Tibial nerve (tissue), 4 donors: ENCODE measurements at regions not wholly inside any gene's neighbourhood (a gene's known extent, or its start where the extent isn't known, plus 50 kb on each side); places are given as distances from the start of the nearest gene placed in this dataset.

Source experiments
- DNase-seq, 2 donors: peaks; one replicate each; pipeline ENCODE4 v3.0.0-alpha.2; 2019; ENCODE audit warnings: low spot score in 2 of 2
- H3K27ac ChIP-seq, 4 donors: fragments of 200-600 bp; sonication (generic) in 3 of 4; one replicate each; pipeline ENCODE4 v1.5.1; 2017 to 2019; ENCODE audit warnings: mild to moderate bottlenecking in 1 of 4
- H3K27me3 ChIP-seq, 2 donors: fragments of 200-600 bp; sonication (generic) in 1 of 2; one replicate each; pipeline versions ENCODE4 v1.5.1 to v1.6.0; 2017 to 2019
- H3K36me3 ChIP-seq, 3 donors: fragments of 200-600 bp; sonication (generic); one replicate each; pipeline ENCODE4 v1.5.1; 2018 to 2019
- H3K4me1 ChIP-seq, 4 donors: fragments of 200-600 bp; sonication (generic) in 3 of 4; one replicate each; pipeline ENCODE4 v1.5.1; 2017 to 2019
- H3K4me3 ChIP-seq, 4 donors: fragments of 200-600 bp; sonication (generic) in 3 of 4; one replicate each; pipeline ENCODE4 v1.5.1; 2017 to 2019; ENCODE audit warnings: mild to moderate bottlenecking in 1 of 4, moderate library complexity in 1 of 4
- H3K9me3 ChIP-seq, 4 donors: fragments of 200-600 bp; sonication (generic) in 3 of 4; one replicate each; pipeline ENCODE4 v1.5.1; 2017 to 2019
- EP300 ChIP-seq, 2 donors: sonication (generic); formaldehyde crosslinking; IDR thresholded peaks; one replicate each; pipeline ENCODE4 v1.6.1; 2017; ENCODE audit warnings: antibody characterized with exemption in 2 of 2, mild to moderate bottlenecking in 1 of 2
- POLR2A ChIP-seq, 2 donors: fragments of 450-650 bp; IDR thresholded peaks; one replicate each; pipeline ENCODE4 v1.6.1; 2017; ENCODE audit warnings: antibody characterized with exemption in 2 of 2, mild to moderate bottlenecking in 2 of 2, moderate library complexity in 2 of 2
- WGBS, 2 donors: methylation state at CpG; one replicate each; pipeline ENCODE4 v1.1.5; 2018; 5-methylcytosine and 5-hydroxymethylcytosine counted together
- TF ChIP-seq, protein P1 (sequence below), 5 experiments: fragments of 200-600 bp in 3 of 5; fragments of 450-650 bp in 2 of 5; sonication (generic) in 3 of 5; IDR thresholded peaks; one replicate each; pipeline ENCODE4 v1.5.1; 2016 to 2019; ENCODE audit warnings: antibody characterized with exemption in 5 of 5, mild to moderate bottlenecking in 3 of 5, moderate library complexity in 2 of 5

DNA sequence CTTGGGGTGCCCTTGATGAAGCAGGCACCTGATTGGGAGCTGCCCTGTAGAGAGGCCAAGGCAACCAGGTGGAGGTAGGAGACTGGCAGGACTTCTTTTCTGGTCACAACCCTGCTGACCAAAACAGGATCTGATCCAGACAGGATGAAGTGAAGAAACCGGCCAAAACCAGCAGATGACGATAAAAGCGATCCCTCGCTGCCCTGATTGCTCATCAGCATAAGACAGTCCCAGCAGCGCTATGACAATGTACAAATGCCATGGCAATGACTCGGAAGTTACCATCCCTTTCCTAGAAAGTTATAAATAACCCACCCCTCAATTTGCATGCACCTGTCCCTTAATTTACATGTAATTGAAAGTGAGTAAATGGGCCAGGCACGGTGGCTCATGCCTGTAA is 88.4 kb upstream of the PDE10A start:
- Histone ChIP-seq H3K27me3 (no peaks in the 10 kb centered on the region), H3K27ac (no peak overlapping the region), H3K36me3 (no peaks in the 10 kb centered on the region), H3K4me1 (no peaks in the 10 kb centered on the region), H3K4me3 (no peak overlapping the region), H3K9me3 (no peaks in the 10 kb centered on the region)
- 78 to 94% methylated on average over 7 of the region's 7 CpGs for WGBS, 2 donors
- DNase-seq = no peak
- TF ChIP-seq, protein P1, sequence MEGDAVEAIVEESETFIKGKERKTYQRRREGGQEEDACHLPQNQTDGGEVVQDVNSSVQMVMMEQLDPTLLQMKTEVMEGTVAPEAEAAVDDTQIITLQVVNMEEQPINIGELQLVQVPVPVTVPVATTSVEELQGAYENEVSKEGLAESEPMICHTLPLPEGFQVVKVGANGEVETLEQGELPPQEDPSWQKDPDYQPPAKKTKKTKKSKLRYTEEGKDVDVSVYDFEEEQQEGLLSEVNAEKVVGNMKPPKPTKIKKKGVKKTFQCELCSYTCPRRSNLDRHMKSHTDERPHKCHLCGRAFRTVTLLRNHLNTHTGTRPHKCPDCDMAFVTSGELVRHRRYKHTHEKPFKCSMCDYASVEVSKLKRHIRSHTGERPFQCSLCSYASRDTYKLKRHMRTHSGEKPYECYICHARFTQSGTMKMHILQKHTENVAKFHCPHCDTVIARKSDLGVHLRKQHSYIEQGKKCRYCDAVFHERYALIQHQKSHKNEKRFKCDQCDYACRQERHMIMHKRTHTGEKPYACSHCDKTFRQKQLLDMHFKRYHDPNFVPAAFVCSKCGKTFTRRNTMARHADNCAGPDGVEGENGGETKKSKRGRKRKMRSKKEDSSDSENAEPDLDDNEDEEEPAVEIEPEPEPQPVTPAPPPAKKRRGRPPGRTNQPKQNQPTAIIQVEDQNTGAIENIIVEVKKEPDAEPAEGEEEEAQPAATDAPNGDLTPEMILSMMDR (IDR thresholded peaks at IDR 0.05) = no peak
- TF ChIP-seq EP300 (IDR thresholded peaks at IDR 0.05) = no peak

DNA sequence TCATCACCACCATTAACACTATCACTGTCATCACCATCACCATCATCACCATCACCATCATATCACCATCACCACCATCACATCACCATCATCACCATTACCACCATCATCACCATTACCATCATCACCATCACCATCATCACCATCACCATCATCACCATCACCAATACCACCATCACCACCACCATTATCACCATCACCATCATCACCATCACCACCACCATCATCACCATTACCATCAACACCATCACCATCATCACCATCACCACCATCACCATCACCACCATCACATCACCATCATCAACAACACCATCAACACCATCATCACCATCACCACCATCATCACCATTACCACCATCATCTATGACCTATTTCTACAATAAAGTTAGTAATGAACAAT is 86.1 kb upstream of the PDE10A start:
- H3K36me3 ChIP-seq = no peaks in the 10 kb centered on the region
- DNase-seq = no peak
- no peaks in the 10 kb centered on the region for H3K27me3 ChIP-seq
- no peak overlapping the region for H3K4me3 ChIP-seq
- H3K9me3 ChIP-seq = no peaks in the 10 kb centered on the region
- no peak overlapping the region for H3K27ac ChIP-seq
- TF ChIP-seq POLR2A (IDR thresholded peaks at IDR 0.05) = no peak
- no peak for TF ChIP-seq EP300 (IDR thresholded peaks at IDR 0.05)
- TF ChIP-seq, protein P1 (IDR thresholded peaks at IDR 0.05) = no peak
- H3K4me1 ChIP-seq = no peaks in the 10 kb centered on the region

DNA sequence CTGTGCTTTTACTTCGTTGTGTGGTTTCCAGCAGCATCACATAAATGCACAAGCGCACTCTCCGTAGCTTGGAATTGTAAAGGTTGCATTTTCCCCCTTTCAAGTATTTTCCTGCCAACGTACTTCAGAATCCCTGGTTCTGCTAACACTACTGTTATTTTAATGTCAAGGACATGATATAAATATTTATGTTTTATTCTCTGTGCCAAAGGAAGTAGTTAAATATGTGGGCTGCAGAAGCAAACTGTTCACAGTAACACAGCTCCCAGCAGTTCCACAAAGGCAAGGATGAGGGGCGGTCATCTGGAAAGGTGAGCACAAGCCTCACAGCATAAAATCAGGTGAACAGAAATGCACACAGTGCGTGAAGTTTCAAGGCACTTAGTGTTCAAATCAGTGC is 85.3 kb upstream of the PDE10A start:
- Histone ChIP-seq H3K27ac (no peak overlapping the region), H3K4me3 (no peak overlapping the region), H3K27me3 (no peaks in the 10 kb centered on the region), H3K9me3 (no peaks in the 10 kb centered on the region), H3K36me3 (no peaks in the 10 kb centered on the region), H3K4me1 (no peaks in the 10 kb centered on the region)
- TF ChIP-seq POLR2A (IDR thresholded peaks at IDR 0.05) (no peak), EP300 (IDR thresholded peaks at IDR 0.05) (no peak)
- TF ChIP-seq, protein P1 (IDR thresholded peaks at IDR 0.05) = no peak
- WGBS, 2 donors = 88 to 90% methylated on average over 6 of the region's 6 CpGs
- DNase-seq = no peak

DNA sequence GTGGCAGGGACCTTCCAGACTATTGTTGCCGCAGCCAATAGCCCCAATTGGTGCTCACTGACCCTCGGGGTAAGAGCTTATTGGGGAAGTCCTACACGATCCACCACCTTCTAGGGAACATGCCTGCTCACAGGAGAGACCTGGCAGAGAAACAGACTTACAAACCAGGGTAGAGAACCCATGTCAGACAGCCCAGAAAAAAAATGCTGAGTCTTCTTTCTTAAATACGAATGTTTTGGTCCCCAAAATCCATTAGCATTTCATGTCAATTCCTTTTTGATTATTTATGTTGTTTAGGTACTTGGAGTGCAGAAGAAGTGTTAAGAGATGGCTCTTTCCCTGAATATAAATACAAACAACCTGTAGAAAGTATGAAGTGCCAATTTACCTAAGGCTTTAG is 84.9 kb upstream of the PDE10A start:
- Histone ChIP-seq H3K36me3 (no peaks in the 10 kb centered on the region), H3K4me3 (no peak overlapping the region), H3K27me3 (no peaks in the 10 kb centered on the region), H3K9me3 (no peaks in the 10 kb centered on the region), H3K4me1 (no peaks in the 10 kb centered on the region), H3K27ac (no peak overlapping the region)
- no peak for TF ChIP-seq POLR2A (IDR thresholded peaks at IDR 0.05)
- no peak for TF ChIP-seq EP300 (IDR thresholded peaks at IDR 0.05)
- TF ChIP-seq, protein P1 (IDR thresholded peaks at IDR 0.05) = no peak
- 85 to 87% methylated on average over 4 of the region's 4 CpGs for WGBS, 2 donors
- DNase-seq = no peak

DNA sequence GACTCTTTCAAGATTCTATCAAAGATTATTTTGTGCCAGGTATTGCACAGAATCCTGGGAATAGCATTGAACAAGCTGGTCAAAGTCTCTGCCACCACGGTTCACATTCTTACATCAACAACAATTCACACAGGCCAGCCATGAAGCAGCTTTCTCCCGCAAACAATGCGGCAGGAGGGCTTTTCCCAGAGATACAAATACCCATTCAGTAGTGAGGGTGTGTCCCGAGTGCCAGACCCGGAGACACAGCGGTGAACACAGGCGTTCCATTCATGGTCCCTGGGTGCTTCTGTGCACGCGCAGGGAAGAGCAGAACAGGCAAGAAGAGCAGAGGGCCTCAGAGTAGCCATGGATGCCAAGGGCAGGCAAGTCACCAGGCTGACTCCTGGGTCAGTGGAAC is 83.3 kb upstream of the PDE10A start:
- H3K4me3 ChIP-seq = no peak overlapping the region
- no peak for TF ChIP-seq EP300 (IDR thresholded peaks at IDR 0.05)
- TF ChIP-seq POLR2A (IDR thresholded peaks at IDR 0.05) = no peak
- TF ChIP-seq, protein P1 (IDR thresholded peaks at IDR 0.05) = no peak
- H3K27me3 ChIP-seq = no peaks in the 10 kb centered on the region
- DNase-seq = no peak
- no peaks in the 10 kb centered on the region for H3K36me3 ChIP-seq
- WGBS, 2 donors = 60 to 64% methylated on average over 9 of the region's 9 CpGs
- no peaks in the 10 kb centered on the region for H3K9me3 ChIP-seq
- no peaks in the 10 kb centered on the region for H3K4me1 ChIP-seq
- H3K27ac ChIP-seq = no peak overlapping the region
